Erythroblast (primary cell): ENCODE measurements at regions not wholly inside any gene's neighbourhood (a gene's known extent, or its start where the extent isn't known, plus 50 kb on each side); places are given as distances from the start of the nearest gene placed in this dataset.

ENCODE experiments used
- GATA1 ChIP-seq: IDR thresholded peaks from 2 replicates; pipeline ENCODE4 v1.6.1; 2011; ENCODE audit warnings: low read depth, mild to moderate bottlenecking, control low read depth, low read length, moderate library complexity
- POLR2A ChIP-seq: IDR thresholded peaks from 2 replicates; pipeline ENCODE4 v1.6.1; 2011; ENCODE audit warnings: mild to moderate bottlenecking, low read length

GRCh38 chr15:35753486-35753885, 207.5 kb upstream of the DPH6 start:
- TF ChIP-seq POLR2A (no peak), GATA1 (no peak)
